ENCODE measurements at regions not wholly inside any gene's neighbourhood (a gene's known extent, or its start where the extent isn't known, plus 50 kb on each side); places are given as distances from the start of the nearest gene placed in this dataset.

GRCh38 chrX:10903523-10903922, 207.6 kb upstream of the HCCS start:
- H3K4me1 ChIP-seq (ENCODE audit: control insufficient read depth in 4 of 4, insufficient read depth in 4 of 4, low read length in 3 of 4), result peaks cover 0 to 12% (median 9%) of the 10 kb centered on the region in 4 donors
- TF ChIP-seq RXRA (IDR thresholded peaks at IDR 0.05) (no peak), TAF1 (conservative IDR thresholded peaks at IDR 0.05) (no peak), NR2F2 (IDR thresholded peaks at IDR 0.05) (no peak), HNF4G (IDR thresholded peaks at IDR 0.05) (no peak), ATF3 (IDR thresholded peaks at IDR 0.05) (no peak), FOXA2 (IDR thresholded peaks at IDR 0.05) (no peak), CTCF (IDR thresholded peaks at IDR 0.05; ENCODE audit: low read depth, low read length, missing input control) (no peak), ZBTB33 (IDR thresholded peaks at IDR 0.05) (no peak), YY1 (IDR thresholded peaks at IDR 0.05) (no peak), MAX (IDR thresholded peaks at IDR 0.05) (no peak), HNF4A (conservative IDR thresholded peaks at IDR 0.05) (no peak), JUND (IDR thresholded peaks at IDR 0.05) (no peak), FOXA1 (IDR thresholded peaks at IDR 0.05) (no peak), REST (IDR thresholded peaks at IDR 0.05) (no peak), SP1 (IDR thresholded peaks at IDR 0.05) (no peak), RAD21 (IDR thresholded peaks at IDR 0.05) (no peak), GABPA (IDR thresholded peaks at IDR 0.05 in 1 of 2, conservative IDR thresholded peaks at IDR 0.05 in 1 of 2) (no peak), EGR1 (IDR thresholded peaks at IDR 0.05; ENCODE audit: low read depth in 2 of 2) (no peak)

More at GRCh38 chrX:10903523-10903922, 207.6 kb upstream of the HCCS start:
- DNase-seq (ENCODE audit: low spot score), result no peak
- Histone ChIP-seq H3K27ac (ENCODE audit: low read depth in 1 of 2, low read length in 2 of 2) (no peak overlapping the region), H3K9me3 (ENCODE audit: control insufficient read depth in 4 of 4, low read length in 3 of 4) (peaks cover 0 to 5% (median 3%) of the 10 kb centered on the region in 4 donors), H3K27me3 (ENCODE audit: control insufficient read depth in 4 of 4, insufficient read depth in 4 of 4, low read length in 3 of 4) (peaks cover 0 to under 1% (median 0%) of the 10 kb centered on the region in 4 donors), H3K36me3 (ENCODE audit: control insufficient read depth in 4 of 4, insufficient read depth in 3 of 4, low read depth in 1 of 4, low read length in 3 of 4) (no peaks in the 10 kb centered on the region), H3K4me3 (ENCODE audit: low read depth in 1 of 3, low read length in 3 of 3) (no peak overlapping the region), H3K9ac (ENCODE audit: low read depth in 1 of 2, low read length in 2 of 2) (no peak overlapping the region)
